ENCODE measurements at regions not wholly inside any gene's neighbourhood (a gene's known extent, or its start where the extent isn't known, plus 50 kb on each side); places are given as distances from the start of the nearest gene placed in this dataset.

- no peak overlapping the region for H3K4me2 ChIP-seq (ENCODE audit: insufficient read depth, low read length)
- H3K9ac ChIP-seq (ENCODE audit: insufficient read depth in 1 of 2, low read depth in 2 of 2, low read length in 2 of 2) = no peak overlapping the region
- H3K9me3 ChIP-seq (replicated peaks; ENCODE audit: control insufficient read depth, insufficient read depth, low read depth, low read length) = no peaks in the 10 kb centered on the region
- ChIA-PET CTCF (ENCODE audit: low intra/inter-chr PET ratio) (no interaction called here), POLR2A (no interaction called here)
- TF ChIP-seq, protein P1, sequence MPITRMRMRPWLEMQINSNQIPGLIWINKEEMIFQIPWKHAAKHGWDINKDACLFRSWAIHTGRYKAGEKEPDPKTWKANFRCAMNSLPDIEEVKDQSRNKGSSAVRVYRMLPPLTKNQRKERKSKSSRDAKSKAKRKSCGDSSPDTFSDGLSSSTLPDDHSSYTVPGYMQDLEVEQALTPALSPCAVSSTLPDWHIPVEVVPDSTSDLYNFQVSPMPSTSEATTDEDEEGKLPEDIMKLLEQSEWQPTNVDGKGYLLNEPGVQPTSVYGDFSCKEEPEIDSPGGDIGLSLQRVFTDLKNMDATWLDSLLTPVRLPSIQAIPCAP (CRISPR knock-in tag; IDR thresholded peaks at IDR 0.05; ENCODE audit: borderline replicate concordance) = no peak
- TF ChIP-seq NBN (IDR thresholded peaks at IDR 0.05; ENCODE audit: low read depth) (no peak), ARID3A (IDR thresholded peaks at IDR 0.05; ENCODE audit: borderline replicate concordance, low read depth, low read length) (no peak), E2F6 (IDR thresholded peaks at IDR 0.05; ENCODE audit: borderline replicate concordance in 1 of 2, extremely low read depth in 1 of 2, insufficient read depth in 1 of 2, insufficient read length in 1 of 2, low read depth in 1 of 2, low read length in 1 of 2, poor library complexity in 1 of 2, severe bottlenecking in 1 of 2) (no peak), THRA (IDR thresholded peaks at IDR 0.05) (no peak), SMAD2 (IDR thresholded peaks at IDR 0.05; ENCODE audit: low read depth, low read length) (no peak), GTF2F1 (IDR thresholded peaks at IDR 0.05; ENCODE audit: low read depth, low read length) (no peak)
- H2AFZ ChIP-seq (ENCODE audit: low read depth, low read length) = no peak overlapping the region
- in situ Hi-C loops (cut with MboI) = no loop called here
- intact Hi-C loops (cut with micrococcal nuclease) = no loop called here
- H3K36me3 ChIP-seq (ENCODE audit: control insufficient read depth, insufficient read depth, low read length) = no peaks in the 10 kb centered on the region
- H3K4me1 ChIP-seq (replicated peaks in 1 of 2; ENCODE audit: control insufficient read depth in 2 of 2, insufficient read depth in 2 of 2, low read length in 2 of 2) = no peaks in the 10 kb centered on the region
- WGBS (ENCODE audit: insufficient coverage, low coverage, missing lambda C conversion rate) = 3% methylated on average over 3 of the region's 3 CpGs
- no peaks in the 10 kb centered on the region for H4K20me1 ChIP-seq (replicated peaks; ENCODE audit: control insufficient read depth, insufficient read depth, low read length)
- no peak for FAIRE-seq
- no peaks in the 10 kb centered on the region for H3K27me3 ChIP-seq (ENCODE audit: control insufficient read depth in 2 of 2, insufficient read depth in 2 of 2, low read length in 2 of 2)
- no peak overlapping the region for H3K27ac ChIP-seq (ENCODE audit: extremely low read depth, low read depth, low read length)
- no peak overlapping the region for H3K4me3 ChIP-seq
- no peaks in the 10 kb centered on the region for H3K79me2 ChIP-seq (ENCODE audit: control insufficient read depth, insufficient read depth, low read length)
- no peaks in the 10 kb centered on the region for H3K9me1 ChIP-seq (ENCODE audit: control insufficient read depth, insufficient read depth, low read length)
- no TSS peak for BruUV-seq (replicated peaks)
- ATAC-seq = no peak
- DNase-seq (ENCODE audit: extremely low read depth in 1 of 4, low spot score in 3 of 4) = no peak
These were observed 406.4 kb downstream of the SNAPC1 start for GRCh38 chr14:62168564-62169155.
